ENCODE measurements at regions not wholly inside any gene's neighbourhood (a gene's known extent, or its start where the extent isn't known, plus 50 kb on each side); places are given as distances from the start of the nearest gene placed in this dataset.

GRCh38 chr15:36271048-36271447 lies 308.4 kb upstream of the CDIN1 start:
- no peak for TF ChIP-seq HDAC2 (IDR thresholded peaks at IDR 0.05)
- no peak for TF ChIP-seq ZNF207 (IDR thresholded peaks at IDR 0.05; ENCODE audit: borderline replicate concordance)
- TF ChIP-seq CTCF (IDR thresholded peaks at IDR 0.05 in 2 of 3, conservative IDR thresholded peaks at IDR 0.05 in 1 of 3; ENCODE audit: control insufficient read depth in 2 of 3, extremely low read depth in 1 of 3, insufficient read depth in 1 of 3, low read depth in 3 of 3, low read length in 3 of 3) = no peak
- TF ChIP-seq MEF2A (IDR thresholded peaks at IDR 0.05; ENCODE audit: insufficient read depth, low read depth, low read length) = no peak
- TF ChIP-seq PRDM15 (CRISPR knock-in tag; IDR thresholded peaks at IDR 0.05) = no peak
- no peak for TF ChIP-seq ZNF274 (IDR thresholded peaks at IDR 0.05; ENCODE audit: insufficient read depth, insufficient read length)
- TF ChIP-seq KDM1A (IDR thresholded peaks at IDR 0.05; ENCODE audit: borderline replicate concordance) = no peak
- no peak for TF ChIP-seq EZH2 (IDR thresholded peaks at IDR 0.05; ENCODE audit: borderline replicate concordance, control insufficient read depth, low read depth, low read length)
- TF ChIP-seq POLR2AphosphoS5 (IDR thresholded peaks at IDR 0.05; ENCODE audit: low read length) = no peak
- no peak for TF ChIP-seq POLR2A (IDR thresholded peaks at IDR 0.05; ENCODE audit: low read depth, low read length)
- TF ChIP-seq MAX (IDR thresholded peaks at IDR 0.05; ENCODE audit: low read depth, low read length) = no peak
- no peak for TF ChIP-seq E2F4 (IDR thresholded peaks at IDR 0.05; ENCODE audit: low read depth, low read length)
- TF ChIP-seq TAF1 (IDR thresholded peaks at IDR 0.05; ENCODE audit: borderline replicate concordance, low read depth, low read length) = no peak

Measured in GM12878 (cell line).